Endothelial cell (in vitro differentiated cells): ENCODE measurements at regions not wholly inside any gene's neighbourhood (a gene's known extent, or its start where the extent isn't known, plus 50 kb on each side); places are given as distances from the start of the nearest gene placed in this dataset.

ENCODE experiments used
- DNase-seq: peaks from one replicate; pipeline ENCODE4 v3.0.0; 2021; ENCODE audit warnings: low spot score
- H3K27ac Mint-ChIP-seq: one replicate; pipeline ENCODE4 v1.8.0; 2021; ENCODE audit warnings: mixed read lengths, inconsistent platforms; ENCODE audit not compliant: unreplicated experiment
- H3K27me3 Mint-ChIP-seq: one replicate; pipeline ENCODE4 v1.8.0; 2021; ENCODE audit warnings: mild to moderate bottlenecking, moderate library complexity, mixed read lengths, inconsistent platforms; ENCODE audit not compliant: unreplicated experiment
- H3K36me3 Mint-ChIP-seq: one replicate; pipeline ENCODE4 v1.8.0; 2021; ENCODE audit warnings: mild to moderate bottlenecking, low read depth, mixed read lengths, inconsistent platforms; ENCODE audit not compliant: unreplicated experiment
- H3K4me1 Mint-ChIP-seq: one replicate; pipeline ENCODE4 v1.8.0; 2021; ENCODE audit warnings: mild to moderate bottlenecking, mixed read lengths, inconsistent platforms; ENCODE audit not compliant: unreplicated experiment
- H3K4me3 Mint-ChIP-seq: one replicate; pipeline ENCODE4 v1.8.0; 2021; ENCODE audit warnings: mild to moderate bottlenecking, mixed read lengths, inconsistent platforms; ENCODE audit not compliant: unreplicated experiment
- H3K9me3 Mint-ChIP-seq: one replicate; pipeline ENCODE4 v1.8.0; 2021; ENCODE audit warnings: mixed read lengths, inconsistent platforms; ENCODE audit not compliant: unreplicated experiment
- TF ChIP-seq, protein P1 (sequence below): fragments of 200-600 bp; sonication (generic); IDR thresholded peaks from one replicate; pipeline ENCODE4 v1.5.0; 2021; ENCODE audit warnings: antibody characterized with exemption; ENCODE audit not compliant: unreplicated experiment

DNA sequence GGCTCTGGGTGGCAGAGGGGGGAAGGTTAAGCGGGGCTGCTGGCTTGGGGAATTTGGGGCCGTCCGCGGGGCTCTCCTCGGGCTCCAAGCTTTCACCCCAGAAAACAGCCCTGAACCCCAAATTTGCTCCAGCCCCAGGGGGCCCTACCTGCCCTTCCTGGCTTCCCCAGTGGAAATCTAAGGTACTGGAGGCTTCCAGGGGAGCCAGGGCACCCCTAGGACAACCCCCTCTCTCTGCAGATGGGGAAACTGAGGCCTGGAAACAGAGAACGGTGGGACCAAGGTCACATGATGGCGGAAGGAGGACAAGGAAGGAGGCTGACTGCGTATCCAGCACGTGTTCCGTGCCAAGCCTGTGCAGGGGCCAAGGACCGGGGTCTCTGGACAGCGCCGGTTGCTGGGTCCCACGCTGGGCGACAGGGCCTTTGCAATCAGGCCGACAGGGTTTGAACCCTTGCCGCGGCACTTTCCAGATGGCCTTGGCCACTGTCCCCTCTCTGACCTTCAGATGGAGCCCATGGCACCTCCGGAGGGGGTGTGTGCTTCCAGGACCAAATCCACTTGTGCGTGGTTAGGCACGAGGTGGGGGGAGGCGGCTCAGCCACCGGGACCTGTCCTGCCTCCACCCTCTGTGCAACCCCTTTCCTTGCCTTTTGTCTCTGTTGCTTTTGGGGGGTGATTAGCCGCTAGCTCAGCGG is 183.1 kb downstream of the C9orf50 start:
- Mint-ChIP-seq H3K36me3 (no peaks in the 10 kb centered on the region), H3K27me3 (peaks cover 26% of the 10 kb centered on the region)

DNA sequence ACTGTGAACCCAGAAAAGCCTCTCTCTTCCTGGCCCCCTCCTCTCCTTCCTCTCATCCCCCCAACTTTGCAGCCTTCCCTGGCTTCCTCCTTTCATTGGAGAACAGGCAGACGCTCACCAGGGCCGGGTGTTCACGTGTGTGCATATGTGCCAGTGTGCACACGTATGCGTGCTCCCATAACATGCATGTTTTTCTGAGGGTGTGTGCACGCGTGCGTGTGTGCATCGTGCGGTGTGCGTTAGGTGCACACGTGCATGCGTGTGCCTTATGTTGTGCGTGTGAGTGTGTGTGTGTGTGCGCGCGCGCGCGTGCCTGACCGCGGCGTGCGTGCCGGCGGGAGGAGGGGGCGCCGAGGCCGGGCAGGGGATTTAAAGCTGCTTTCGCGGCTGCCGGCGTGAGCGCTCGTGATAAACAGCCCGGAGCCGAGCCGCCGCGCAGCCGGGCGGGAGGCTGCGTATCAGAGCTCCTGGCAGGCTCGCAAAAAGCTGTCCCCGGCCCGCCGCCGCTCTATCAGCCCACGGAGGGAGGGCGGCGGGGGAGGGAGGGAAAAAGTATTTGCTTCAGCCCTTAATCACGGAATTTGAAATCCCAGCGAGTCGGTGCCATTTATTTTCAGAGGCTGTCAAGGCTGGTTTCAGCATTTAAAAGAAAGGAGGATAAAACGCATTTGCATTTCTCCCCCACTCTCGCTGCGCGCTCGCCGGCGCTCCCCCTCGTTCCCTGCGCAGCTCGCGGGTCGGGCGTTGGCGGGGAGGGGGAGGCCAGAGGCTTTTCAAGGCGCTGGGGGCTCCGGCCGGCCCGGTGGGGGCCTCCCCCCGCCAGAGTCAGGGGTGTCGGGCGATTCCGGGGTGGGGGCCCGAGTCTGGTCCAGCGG is 183.9 kb downstream of the C9orf50 start:
- Mint-ChIP-seq H3K27ac (no peak overlapping the region), H3K27me3 (peaks cover 26% of the 10 kb centered on the region), H3K36me3 (no peaks in the 10 kb centered on the region), H3K4me3 (peak overlapping the region; percentile 81), H3K4me1 (peaks cover 22% of the 10 kb centered on the region), H3K9me3 (no peaks in the 10 kb centered on the region)
- TF ChIP-seq, protein P1, sequence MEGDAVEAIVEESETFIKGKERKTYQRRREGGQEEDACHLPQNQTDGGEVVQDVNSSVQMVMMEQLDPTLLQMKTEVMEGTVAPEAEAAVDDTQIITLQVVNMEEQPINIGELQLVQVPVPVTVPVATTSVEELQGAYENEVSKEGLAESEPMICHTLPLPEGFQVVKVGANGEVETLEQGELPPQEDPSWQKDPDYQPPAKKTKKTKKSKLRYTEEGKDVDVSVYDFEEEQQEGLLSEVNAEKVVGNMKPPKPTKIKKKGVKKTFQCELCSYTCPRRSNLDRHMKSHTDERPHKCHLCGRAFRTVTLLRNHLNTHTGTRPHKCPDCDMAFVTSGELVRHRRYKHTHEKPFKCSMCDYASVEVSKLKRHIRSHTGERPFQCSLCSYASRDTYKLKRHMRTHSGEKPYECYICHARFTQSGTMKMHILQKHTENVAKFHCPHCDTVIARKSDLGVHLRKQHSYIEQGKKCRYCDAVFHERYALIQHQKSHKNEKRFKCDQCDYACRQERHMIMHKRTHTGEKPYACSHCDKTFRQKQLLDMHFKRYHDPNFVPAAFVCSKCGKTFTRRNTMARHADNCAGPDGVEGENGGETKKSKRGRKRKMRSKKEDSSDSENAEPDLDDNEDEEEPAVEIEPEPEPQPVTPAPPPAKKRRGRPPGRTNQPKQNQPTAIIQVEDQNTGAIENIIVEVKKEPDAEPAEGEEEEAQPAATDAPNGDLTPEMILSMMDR, result no peak
- DNase-seq, result peak; percentile 41

More for the DNA sequence above, 183.1 kb downstream of the C9orf50 start:
- Mint-ChIP-seq H3K9me3 (no peaks in the 10 kb centered on the region), H3K27ac (no peak overlapping the region), H3K4me3 (peak overlapping the region; percentile 63), H3K4me1 (peaks cover 16% of the 10 kb centered on the region)
- TF ChIP-seq, protein P1, result no peak
- no peak for DNase-seq

DNA sequence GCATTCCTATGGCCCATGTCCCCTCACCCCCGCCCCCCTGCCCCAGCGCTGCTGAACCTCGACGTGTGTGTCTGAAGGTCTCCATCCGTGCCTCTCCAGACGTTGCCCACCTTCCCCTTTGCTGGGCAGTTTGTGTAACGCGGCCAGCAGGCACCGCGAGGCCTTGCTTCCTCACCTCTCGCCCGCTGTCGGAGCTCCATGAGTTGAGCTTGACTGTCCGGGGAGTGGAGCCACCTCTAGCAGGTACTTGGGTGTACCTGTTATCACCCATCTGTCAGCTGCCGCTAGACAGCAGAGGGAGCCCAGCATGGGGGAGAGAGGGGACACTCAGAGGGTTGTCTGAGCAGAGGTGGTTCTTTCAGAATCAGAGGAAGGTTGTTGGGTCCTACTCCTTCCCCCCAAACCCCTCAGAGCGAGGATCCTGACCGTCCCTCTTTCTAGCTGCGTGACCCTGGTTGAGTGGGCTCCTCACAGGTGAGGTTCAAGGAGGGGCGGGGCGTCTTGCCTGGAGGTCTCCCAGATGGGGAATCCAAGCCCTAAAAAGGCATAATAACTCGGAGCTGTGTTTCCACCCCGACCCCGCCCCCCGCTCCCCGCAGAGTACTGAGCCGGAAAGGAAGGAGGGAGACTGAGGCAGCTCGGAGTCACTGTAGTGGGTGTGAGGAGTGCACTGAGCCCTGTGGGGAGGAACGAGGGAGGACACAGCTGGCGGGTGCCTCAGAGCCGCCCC is 184.7 kb downstream of the C9orf50 start:
- H3K4me1 Mint-ChIP-seq, result peaks cover 22% of the 10 kb centered on the region
- H3K27ac Mint-ChIP-seq, result no peak overlapping the region
- H3K27me3 Mint-ChIP-seq, result peaks cover 26% of the 10 kb centered on the region
- TF ChIP-seq, protein P1, result no peak
- no peaks in the 10 kb centered on the region for H3K36me3 Mint-ChIP-seq
- H3K4me3 Mint-ChIP-seq, result no peak overlapping the region
- no peaks in the 10 kb centered on the region for H3K9me3 Mint-ChIP-seq
- DNase-seq, result no peak

DNA sequence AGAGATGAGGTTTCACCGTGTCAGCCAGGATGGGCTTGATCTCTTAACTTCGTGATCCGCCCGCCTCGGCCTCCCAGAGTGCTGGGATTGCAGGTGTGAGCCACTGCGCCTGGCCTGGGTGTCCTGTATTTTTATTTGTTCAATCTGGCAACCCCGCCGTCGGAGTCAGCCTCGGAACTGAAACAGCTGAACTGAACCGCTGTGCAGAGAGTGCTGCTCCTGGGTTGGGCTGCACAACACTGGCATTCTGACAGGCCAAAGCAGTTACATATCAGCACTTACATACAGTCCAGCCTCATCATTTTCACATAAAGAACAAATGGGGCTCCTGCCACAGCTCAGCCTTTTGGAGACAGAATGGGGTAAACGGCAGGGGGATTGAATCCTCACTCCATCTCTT is 185.6 kb downstream of the C9orf50 start:
- TF ChIP-seq, protein P1, result no peak
- no peaks in the 10 kb centered on the region for H3K36me3 Mint-ChIP-seq
- H3K4me1 Mint-ChIP-seq, result peaks cover 22% of the 10 kb centered on the region
- no peak for DNase-seq
- H3K4me3 Mint-ChIP-seq, result no peak overlapping the region
- no peaks in the 10 kb centered on the region for H3K9me3 Mint-ChIP-seq
- H3K27ac Mint-ChIP-seq, result no peak overlapping the region
- H3K27me3 Mint-ChIP-seq, result peaks cover 23% of the 10 kb centered on the region
